Stimulated activated CD4-positive, alpha-beta T cell treated with anti-CD3 and anti-CD28 coated beads, Interleukin-1b, Interleukin-23, amount 100 ng/mL, for 1 hour (primary cell): ENCODE measurements at regions not wholly inside any gene's neighbourhood (a gene's known extent, or its start where the extent isn't known, plus 50 kb on each side); places are given as distances from the start of the nearest gene placed in this dataset.

Experiments used
- DNase-seq, 2 donors: peaks; one replicate each; pipeline ENCODE4 v3.0.0-alpha.2; 2020; ENCODE audit warnings: low read depth in 2 of 2

DNA sequence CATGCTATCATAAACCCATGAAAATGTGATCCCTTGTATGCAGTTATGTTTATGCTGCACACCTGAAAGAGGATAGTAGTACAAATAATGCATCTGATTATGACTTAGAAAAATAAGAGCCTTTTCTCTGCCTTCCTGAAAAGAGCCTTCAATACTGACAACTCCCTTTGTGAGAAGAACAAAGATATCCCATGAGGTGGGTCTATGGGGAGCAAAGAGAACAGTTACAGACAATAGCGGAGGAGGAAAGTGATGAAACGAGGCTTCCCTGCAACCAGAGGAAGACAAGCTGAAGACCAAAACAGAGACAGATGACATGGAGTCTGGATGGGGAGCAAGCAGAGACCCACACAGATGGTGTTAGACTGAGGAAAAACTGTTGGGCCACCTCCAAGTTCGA, 598.3 kb upstream of the PLXNA2 start:
- DNase-seq, result no peak

DNA sequence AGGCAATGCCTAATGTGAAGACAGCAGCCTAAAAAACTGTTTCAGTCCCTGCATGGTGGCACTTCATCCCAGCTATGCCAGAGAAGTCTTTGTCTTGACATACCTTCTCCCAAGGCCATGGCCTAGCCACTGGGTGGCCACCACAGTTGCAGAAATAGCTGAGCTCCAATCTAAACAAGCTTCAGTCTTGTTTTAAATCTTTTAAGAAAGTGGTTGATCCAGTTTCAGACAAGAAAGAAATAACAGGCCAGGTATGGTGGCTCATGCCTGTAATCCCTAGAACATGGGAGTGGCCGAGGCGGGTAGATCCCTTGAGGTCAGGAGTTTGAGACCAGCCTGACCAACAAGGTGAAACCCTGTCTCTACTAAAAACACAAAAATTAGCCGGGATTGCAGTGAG, 600.0 kb upstream of the PLXNA2 start:
- DNase-seq, result no peak

DNA sequence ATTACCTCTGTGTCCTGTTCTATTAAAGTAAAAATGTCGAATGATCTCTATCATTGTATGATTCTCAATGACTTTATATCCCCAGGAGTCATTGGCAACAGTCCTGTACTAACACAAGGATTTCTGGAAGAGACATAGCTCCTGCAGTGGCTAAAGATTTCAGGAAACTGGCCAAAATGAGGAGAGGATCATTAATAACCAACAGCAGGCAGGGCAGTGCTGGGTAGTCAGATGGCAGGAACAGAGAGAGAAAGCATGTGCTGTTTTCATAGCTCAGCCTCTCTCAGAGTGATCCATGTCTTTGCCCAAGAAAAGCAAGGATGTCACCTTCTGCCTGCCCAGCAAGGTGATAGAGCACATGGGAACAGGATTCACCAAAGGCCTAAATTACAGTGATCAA, 604.7 kb upstream of the PLXNA2 start:
- DNase-seq, result no peak

DNA sequence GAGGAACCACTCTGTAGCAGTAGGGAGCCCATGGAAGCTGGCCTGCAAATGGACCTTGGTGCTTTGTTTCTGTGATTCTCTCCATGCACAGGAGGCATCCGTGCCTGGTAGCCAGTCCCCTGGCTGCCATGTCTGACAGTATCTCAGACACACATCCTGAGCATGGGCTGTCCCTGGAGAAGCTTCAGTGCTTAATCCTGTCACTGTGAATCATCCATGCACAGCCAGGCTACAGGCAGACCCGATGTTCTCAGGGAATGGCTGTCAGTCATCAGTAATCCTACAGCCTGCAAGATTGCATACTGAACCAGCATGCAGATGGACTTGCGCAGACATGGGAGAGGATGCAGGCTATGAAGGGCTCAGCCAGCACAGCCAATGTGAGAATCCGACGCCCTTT, 606.3 kb upstream of the PLXNA2 start:
- DNase-seq, result no peak

DNA sequence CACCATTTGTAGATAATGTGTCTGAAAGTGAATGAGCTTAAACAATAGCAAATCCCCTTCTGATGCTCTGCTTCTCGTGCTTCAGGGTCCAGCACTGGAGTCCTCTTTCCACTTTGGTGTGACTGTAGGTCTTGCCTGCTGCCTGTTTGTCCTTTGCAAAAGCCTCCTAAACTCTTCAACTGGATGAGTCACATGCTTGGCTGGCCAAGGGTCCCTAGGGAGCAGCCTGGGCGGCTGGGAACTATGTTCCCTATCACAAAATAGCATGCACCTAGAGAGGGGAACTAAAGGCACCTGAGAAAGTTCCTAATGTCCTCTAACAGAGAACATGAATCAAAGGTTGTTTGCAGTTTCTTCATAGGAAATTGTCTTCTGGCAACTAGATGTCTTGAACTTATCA, 607.2 kb upstream of the PLXNA2 start:
- DNase-seq, result no peak

DNA sequence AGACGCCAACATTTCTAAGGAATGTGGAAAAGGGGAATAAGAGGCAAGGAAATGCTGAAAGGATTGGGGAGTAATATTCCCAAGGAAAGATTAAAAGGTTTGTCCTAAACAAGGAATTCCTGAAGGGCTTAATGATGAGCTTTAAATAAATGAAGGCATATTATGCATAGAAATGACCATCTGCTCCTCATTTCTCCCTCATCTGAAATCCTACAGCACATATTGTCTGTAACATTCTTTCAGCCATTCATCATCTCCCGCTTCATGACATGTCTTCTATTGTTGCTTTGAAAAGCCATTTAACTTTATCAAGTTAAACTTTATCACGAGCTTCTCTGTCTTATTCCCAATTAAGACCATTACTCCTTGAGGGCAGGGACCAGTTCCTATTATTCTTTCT, 608.7 kb upstream of the PLXNA2 start:
- DNase-seq, result no peak

DNA sequence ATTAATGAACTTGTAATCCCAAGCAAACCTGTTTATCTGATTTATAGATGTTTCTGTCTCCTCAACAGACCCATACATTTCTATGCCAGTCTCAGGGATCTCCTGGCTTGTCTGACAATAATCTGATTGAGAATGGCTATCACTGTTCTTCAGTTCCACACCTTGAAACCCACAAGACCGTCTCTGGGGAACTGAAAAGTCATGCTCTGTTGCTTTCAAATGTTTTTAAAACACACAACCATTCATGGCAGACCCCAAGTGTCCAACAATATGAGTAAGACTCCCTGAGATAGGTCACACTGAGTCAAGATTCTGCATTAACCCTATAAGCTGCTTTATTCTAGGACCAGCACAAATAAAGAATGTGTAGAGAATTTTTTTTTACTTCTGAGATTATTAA, 611.2 kb upstream of the PLXNA2 start:
- DNase-seq, result no peak

DNA sequence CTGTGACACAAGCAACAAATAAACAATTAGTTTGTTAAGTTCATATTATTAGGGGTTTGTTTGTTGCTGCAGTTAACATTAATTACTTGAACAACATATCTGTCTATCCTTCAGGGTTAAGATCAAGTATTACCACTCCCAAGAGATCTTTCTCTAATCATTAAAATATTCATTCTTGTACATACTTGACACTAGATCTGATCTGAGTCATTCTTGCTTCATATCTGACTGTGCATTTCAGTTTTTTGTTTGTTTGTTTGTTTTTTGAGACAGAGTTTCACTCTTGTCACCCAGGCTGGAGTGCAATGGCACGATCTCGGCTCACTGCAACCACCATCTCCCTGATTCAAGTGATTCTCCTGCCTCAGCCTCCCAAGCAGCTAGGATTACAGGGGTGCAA, 613.3 kb upstream of the PLXNA2 start:
- DNase-seq, result no peak

DNA sequence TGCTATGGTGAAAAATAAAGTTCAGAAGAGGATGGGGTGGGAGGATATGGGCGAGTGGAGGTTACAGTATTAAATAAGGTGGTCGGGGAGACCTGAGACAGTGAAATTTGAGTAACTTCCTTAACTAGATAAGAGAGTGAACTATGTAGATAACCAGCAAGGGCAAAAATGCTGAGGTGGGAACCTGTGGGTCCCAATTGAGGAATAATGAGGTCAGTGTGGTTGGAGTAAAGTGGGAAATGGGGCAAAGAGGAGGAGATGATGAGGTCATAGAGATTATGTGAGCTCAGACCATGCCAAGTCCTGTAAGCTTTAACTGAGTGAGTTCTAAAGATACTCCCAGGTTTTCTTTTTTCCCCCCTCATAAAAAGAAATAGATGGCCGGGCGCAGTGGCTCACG, 614.6 kb upstream of the PLXNA2 start:
- DNase-seq, result no peak

DNA sequence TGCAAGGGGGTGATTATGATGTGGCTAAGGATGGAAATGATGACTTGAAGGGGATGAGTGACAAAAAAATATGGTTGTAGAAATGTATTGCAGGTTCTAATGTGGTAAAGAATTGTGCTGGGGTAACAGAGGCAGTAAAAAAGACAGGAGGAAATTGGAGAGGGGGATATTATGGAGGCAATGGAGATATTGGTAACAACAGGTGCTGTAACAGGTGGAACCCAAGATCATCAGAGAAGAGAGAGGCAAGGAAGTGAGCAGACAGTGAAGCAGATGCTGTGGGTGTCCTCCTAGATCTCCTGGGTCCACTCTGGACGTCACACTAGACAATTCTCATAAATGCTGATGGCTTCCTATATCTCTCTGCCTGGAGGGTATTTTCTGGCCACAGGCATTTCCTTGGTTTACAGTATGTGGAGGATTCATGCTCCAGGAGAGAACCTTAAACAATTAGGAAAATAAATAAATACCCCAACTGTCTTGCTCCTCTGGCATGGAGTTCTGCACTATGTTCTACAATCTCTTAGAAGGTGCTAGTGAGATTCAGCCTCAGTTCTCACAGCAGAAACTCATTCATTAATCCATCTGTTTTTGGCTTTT, 620.3 kb upstream of the PLXNA2 start:
- no peak for DNase-seq

DNA sequence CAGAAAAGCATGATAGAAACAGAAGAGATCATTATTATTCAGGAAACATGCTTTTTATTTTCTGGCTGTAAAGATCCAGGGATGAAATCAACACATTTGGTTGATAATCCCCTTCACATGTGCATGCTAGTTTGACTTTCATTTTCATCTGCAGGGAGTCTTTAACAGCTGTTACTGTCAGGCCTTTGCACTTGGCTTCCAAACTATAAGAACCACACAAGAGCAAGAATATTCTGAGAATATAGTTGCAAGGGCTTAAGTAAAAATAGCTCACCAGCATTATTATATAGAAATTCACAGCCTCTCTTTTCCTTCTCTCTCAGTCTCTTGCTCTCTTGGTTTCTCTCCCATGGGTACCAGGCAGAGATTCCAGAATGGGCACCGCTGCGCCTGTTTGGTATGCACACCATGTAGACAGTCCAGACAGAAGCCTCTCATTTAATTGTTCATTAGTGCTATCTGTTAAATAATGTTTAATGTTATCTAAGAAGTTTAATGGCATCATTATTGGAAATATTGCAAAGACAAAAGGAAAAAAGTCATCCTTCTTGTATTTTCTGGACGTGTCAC, 622.3 kb upstream of the PLXNA2 start:
- no peak for DNase-seq

DNA sequence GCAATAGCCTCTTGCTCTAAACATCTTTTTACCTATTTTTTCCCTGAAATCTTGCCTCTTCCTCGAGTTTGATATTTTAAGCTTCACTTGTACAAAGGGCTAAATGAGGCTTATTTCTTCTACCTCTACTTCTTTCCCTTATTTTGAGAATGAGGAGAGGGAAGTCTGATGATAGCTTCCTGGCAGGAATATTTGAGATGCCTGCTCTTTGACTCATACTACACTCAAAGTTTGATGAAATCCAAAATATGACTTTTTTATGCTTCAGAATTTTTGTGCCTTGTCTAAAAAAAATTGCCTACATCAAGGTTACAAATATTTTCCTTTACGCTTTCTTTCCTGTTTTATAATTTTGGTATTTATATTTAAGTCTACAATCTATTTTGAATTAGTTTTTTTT, 624.4 kb upstream of the PLXNA2 start:
- no peak for DNase-seq

DNA sequence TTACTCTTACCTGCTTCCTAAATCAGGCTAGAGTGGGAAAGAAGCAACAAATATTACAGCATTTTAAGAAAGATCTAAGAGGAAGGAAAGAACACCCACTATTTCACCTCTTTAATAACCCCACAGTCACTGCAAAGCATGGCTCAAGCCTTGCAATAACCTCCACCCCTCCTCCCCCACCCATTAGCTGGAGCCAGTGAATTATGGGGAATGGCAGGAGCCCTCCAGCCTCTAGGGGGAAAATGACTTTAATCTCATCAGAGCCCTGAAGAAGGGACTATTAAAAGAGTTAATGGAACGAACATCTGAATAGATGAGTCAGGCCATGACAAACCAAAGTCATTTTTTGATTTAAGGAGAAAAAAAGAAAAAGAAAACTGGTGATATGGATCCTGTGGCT, 630.7 kb upstream of the PLXNA2 start:
- no peak for DNase-seq

DNA sequence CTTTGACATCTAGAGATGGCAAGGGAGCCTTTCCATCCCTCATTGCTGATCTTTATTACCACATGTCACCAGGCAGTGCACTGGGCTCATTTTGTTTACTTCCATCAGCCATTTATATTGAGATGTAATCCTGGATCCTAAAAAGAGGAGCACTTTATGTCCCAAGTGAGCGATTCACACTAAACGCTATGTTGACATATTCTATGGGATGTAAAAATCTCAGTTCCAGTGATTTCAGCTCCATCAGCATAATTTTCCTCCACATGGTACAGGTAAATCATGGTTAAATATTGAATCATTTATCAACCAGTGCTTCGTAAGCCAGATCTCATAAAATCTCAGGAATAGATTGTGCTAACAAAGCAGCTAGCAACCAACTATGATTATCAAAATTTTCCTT, 634.8 kb upstream of the PLXNA2 start:
- no peak for DNase-seq

DNA sequence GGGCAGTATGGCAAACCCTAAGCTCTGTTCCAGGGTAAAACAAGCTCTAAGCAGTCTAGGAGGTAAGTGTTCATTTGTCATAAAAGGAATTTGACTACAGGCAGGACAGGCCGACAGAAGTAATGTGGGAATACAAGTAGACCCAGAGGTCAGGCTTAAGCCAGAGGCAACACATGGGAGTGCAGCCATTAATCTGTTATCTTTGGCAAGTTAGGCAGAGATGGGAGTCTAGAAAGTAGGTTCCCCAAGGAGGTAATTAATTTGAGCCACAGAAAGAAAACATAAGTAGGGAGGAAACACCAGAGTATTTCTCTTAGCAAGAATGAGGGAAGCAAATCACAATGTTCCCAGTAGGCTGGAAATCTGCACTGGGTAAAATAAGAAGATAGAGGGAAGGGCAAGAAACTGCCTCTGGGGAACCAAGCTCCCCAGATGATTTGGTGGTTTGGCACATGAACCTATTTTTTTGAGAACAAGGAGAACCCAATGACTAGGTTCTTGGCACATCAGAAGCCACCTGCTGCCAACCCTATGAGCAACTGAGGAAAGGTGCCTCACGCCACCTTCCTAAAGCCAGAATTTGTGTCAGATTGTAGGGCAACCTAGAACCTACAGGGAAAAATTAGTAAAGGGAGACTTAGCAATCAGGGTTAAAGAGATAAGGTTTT, 636.4 kb upstream of the PLXNA2 start:
- DNase-seq, result no peak

DNA sequence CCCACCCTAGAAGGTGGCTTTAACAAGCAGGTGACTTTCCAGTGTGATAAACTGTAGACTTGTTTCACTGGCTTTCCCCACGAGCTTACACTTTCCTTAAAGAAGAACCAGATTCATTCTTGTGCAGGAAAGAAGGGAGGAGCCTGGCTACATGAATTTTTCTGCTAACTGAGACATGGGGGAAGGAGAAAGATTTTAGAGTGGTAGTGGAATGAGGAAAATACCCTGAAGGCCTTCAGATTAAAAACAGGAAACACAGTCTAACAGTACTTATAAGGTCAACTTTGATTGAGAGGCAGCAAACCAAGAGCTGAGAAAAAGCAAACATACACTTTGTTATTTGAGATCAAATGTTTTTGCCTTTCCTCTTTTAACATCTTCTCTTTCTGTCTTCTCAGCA, 640.9 kb upstream of the PLXNA2 start:
- no peak for DNase-seq

DNA sequence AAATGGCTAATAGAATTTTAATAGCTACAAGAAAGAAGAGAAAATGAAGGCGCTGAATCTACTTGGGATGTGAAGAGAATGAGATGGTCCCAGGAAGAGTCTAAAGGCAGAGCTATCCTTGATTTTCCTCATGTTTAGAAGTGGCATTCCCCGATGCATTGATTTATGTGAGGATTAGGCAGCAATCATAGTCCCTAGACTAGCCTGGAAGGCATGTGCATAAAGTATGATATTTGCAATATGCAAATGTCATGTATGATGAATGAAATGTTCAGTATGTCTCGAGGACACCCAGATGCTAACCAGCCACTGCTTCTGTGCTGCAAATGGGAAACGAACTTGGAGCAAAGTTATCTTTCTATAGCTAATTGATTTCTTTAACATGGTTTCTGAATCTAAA, 641.5 kb upstream of the PLXNA2 start:
- DNase-seq, result no peak

DNA sequence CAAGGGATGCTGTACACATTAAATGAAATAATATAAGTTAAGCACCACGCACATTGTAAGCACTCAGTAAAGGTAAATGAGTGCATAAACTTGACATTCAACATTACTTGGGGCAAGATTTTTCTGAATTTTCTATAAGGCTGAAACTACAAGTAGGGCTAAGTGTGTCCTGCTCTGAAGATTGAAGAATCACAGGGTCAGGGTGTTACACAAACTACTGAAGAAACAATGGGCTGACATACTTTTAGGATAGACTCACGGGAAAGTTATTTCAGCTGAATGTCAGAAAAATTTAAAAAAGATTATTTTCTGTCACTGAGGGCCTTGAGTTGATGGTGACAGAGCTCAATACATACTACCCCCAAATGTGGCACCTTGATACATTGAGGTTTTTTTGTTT, 644.2 kb upstream of the PLXNA2 start:
- no peak for DNase-seq

DNA sequence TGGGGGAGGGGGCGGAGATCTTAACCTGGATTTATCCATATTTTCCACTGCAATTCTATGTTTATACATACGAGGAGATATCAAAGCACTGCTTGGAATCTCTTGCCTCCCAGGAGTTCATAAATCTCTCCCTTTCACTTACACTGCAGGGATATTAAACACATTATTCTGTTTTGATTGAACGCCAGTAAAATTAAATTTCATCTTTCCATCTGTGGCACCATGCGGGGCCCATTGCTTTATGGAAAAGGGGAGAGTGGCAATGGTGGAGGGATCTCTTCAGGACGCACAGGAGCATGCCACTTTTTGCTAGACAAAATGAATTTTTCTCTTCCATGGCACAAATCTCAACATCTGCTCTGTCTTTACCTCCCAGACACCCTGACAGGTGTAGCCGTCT, 648.0 kb upstream of the PLXNA2 start:
- DNase-seq, result no peak

DNA sequence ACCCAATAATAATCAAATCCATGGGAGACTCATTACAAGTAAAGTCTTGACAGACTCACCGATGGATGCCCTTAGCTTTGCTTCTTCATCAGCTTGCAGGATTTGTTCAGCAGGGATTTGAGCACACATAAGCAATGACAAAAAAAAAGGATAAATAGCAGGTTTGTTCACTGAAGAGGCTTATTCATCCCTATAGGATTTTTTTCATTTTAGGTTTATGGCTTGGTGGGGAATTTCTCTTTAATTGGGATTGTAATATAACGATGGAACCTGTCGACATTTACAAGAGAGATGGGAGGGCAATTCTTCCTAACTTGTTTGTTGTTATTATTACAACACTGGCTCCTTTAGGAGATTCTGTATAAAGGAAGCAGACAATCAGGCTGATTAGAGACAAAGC, 649.1 kb upstream of the PLXNA2 start:
- DNase-seq, result no peak

DNA sequence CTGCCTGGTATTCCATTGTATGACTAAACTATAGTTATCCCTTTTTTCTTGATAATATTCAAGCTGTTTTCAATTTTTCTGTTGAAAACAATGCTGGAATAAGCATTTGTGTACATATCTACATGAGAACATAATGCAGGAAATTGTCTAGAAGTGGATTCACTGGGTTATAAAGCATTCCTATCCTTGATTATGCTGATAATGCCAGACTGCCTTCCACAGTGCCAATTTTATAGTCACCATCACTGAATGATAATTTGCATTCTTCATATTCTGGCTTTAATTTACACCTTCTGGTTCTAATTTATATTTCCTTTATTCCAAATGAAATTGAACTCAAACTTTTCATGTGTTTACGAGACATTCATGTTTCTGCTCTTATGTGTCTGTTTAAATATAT, 651.0 kb upstream of the PLXNA2 start:
- DNase-seq, result no peak

DNA sequence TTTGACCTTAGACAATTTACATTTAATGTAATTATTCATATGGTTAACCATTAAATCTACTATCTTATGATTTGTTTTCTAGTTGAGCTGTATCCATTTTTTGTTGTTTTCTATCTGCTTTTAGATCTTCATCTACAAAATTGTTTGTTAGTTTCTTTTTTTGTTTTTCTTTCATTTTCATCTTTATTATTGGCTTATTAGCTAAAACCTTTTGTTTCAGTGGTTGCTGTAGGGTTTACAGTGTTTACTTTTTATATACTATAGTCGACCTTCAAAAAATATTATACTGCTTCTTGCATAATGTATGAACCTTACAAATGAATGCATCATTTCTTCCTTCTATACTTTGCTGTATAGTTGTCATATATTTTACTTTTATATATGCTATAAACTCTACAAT, 651.6 kb upstream of the PLXNA2 start:
- DNase-seq, result no peak

DNA sequence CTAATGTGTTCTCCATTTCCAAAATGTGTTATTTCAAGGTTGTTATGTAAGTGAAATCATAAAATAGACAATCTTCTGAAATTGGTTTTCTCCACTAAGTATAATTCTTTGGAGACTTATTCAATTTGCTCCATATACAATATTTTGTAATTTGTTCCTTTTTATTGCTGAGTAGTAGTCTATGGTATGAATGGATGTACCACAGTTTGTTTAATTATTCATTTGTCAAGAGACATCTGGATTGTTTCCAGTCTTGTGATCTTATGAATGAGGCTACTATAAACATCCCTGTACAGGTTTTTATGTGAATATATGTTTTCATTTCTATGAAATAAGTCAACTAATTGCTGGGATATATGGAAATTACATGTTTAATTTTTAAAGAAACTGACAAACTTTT, 652.6 kb upstream of the PLXNA2 start:
- DNase-seq, result no peak

DNA sequence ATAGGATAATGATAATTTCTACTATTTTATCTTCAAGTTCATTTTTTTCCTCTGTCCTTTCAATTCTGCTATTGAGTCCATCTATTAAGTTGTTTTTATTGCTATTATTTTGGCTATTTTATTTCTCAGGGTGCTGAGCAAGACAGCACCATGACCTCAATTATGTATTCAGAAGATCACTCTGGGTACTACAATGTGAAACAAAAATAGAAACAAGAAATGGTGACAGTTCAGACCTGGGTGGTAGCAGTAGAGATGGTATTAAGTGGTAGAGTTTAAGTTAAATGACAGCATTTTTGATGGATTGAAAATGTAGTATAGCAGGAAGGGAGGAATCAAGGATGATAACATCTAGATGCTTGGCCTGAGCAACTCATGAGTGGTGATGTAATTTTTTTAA, 655.3 kb upstream of the PLXNA2 start:
- DNase-seq, result no peak
